HCT116 (cell line): ENCODE measurements at regions not wholly inside any gene's neighbourhood (a gene's known extent, or its start where the extent isn't known, plus 50 kb on each side); places are given as distances from the start of the nearest gene placed in this dataset.

Source experiments
- ATAC-seq: fragments of 200-7000 bp; cut with Tn5 transposase; 2 replicates; pipeline ENCODE4 v1.9.1; 2020; ENCODE audit warnings: mild to moderate bottlenecking, moderate library complexity
- BruUV-seq: library from RNA; stranded (reverse); fragments of 400-500 nt; replicated peaks from 2 replicates; lab custom pipeline; 2021; lab: Mats Ljungman, UMichigan
- CTCF ChIA-PET: fragments of 300-600 bp; sonication (Branson Sonifier 250); formaldehyde crosslinking; loops from one replicate; lab custom pipeline; 2021; ENCODE audit warnings: antibody characterized with exemption; lab: Charles Lee
- POLR2A ChIA-PET: fragments of 300-600, 350-600 bp; sonication (Branson Sonifier 250); formaldehyde crosslinking; loops from one replicate; lab custom pipeline; 2021; ENCODE audit warnings: antibody characterized with exemption; lab: Charles Lee
- RAD21 ChIA-PET, 2 experiments: fragments of 300-600 bp; sonication (Branson Sonifier 250); formaldehyde crosslinking; loops; one replicate each; lab custom pipeline; 2023; ENCODE audit warnings: low total read pairs in 2 of 2; ENCODE audit not compliant: uncharacterized antibody in 2 of 2, unreplicated experiment in 2 of 2, low non-redundant PET in 1 of 2; lab: Charles Lee
- DNase-seq: peaks from one replicate; pipeline ENCODE4 v3.0.0-alpha.2; 2010; ENCODE audit warnings: low read depth, low spot score
- H2AFZ ChIP-seq: fragments of 200-600 bp; shearing (Covaris generic), sonication (generic); 2 replicates; pipeline ENCODE4 v1.6.1; 2017; ENCODE audit warnings: low read depth, mixed run types, mixed read lengths, antibody characterized with exemption, low read length; ENCODE audit not compliant: poor library complexity, severe bottlenecking
- H3K27ac ChIP-seq: 2 replicates; pipeline ENCODE4 v1.5.1; 2012; ENCODE audit warnings: low read depth, low read length
- H3K27me3 ChIP-seq: fragments of 200-600 bp; sonication (generic); 2 replicates; pipeline ENCODE4 v1.6.1; 2016; ENCODE audit warnings: mixed run types, low read length, mixed read lengths; ENCODE audit not compliant: insufficient read depth
- H3K36me3 ChIP-seq, 2 experiments: fragments of 200-500 bp in 1 of 2; fragments of 200-600 bp in 1 of 2; sonication (Bioruptor generic) in 1 of 2; sonication (generic) in 1 of 2; 2 replicates each; pipeline versions ENCODE4 v1.5.1 to v1.6.1; 2014 to 2016; ENCODE audit warnings: low read length in 2 of 2, inconsistent platforms in 1 of 2, mixed read lengths in 1 of 2, mixed run types in 1 of 2; ENCODE audit not compliant: insufficient read depth in 2 of 2, control insufficient read depth in 1 of 2
- H3K4me1 ChIP-seq, 2 experiments: fragments of 200-600 bp in 1 of 2; sonication (generic) in 1 of 2; 2 replicates each; pipeline versions ENCODE4 v1.5.1 to v1.6.1; 2012 to 2017; ENCODE audit warnings: low read length in 2 of 2, inconsistent platforms in 1 of 2, mild to moderate bottlenecking in 1 of 2, mixed read lengths in 1 of 2, mixed run types in 1 of 2, moderate library complexity in 1 of 2; ENCODE audit not compliant: insufficient read depth in 2 of 2, control insufficient read depth in 1 of 2
- H3K4me2 ChIP-seq: fragments of 200-600 bp; sonication (generic); 2 replicates; pipeline ENCODE4 v1.6.1; 2017; ENCODE audit warnings: mixed run types, low read length, mixed read lengths
- H3K4me3 ChIP-seq, 2 experiments: fragments of 200-600 bp in 1 of 2; sonication (generic) in 1 of 2; replicated peaks in 1 of 2; 2 replicates each; pipeline ENCODE4 v1.5.1; 2011 to 2016; ENCODE audit warnings: low read length in 2 of 2, control low read depth in 1 of 2, low read depth in 1 of 2, mild to moderate bottlenecking in 1 of 2, mixed read lengths in 1 of 2, mixed run types in 1 of 2
- H3K79me2 ChIP-seq: fragments of 200-600 bp; sonication (generic); 2 replicates; pipeline ENCODE4 v1.6.1; 2017; ENCODE audit warnings: mild to moderate bottlenecking, mixed run types, low read length, moderate library complexity, mixed read lengths; ENCODE audit not compliant: insufficient read depth
- H3K9ac ChIP-seq: fragments of 200-600 bp; sonication (generic); 2 replicates; pipeline ENCODE4 v1.6.1; 2016; ENCODE audit warnings: low read length, mixed read lengths
- H3K9me2 ChIP-seq: fragments of 200-600 bp; sonication (generic), shearing (Covaris generic); 2 replicates; pipeline ENCODE4 v1.6.1; 2017; ENCODE audit warnings: mixed run types, mild to moderate bottlenecking, moderate library complexity; ENCODE audit not compliant: insufficient read depth
- H3K9me3 ChIP-seq, 2 experiments: fragments of 200-500 bp in 1 of 2; fragments of 200-600 bp in 1 of 2; sonication (Bioruptor generic) in 1 of 2; sonication (generic) in 1 of 2; 2 replicates each; pipeline ENCODE4 v1.6.1; 2014 to 2017; ENCODE audit warnings: low read length in 2 of 2, mixed read lengths in 2 of 2, inconsistent platforms in 1 of 2, low read depth in 1 of 2, mild to moderate bottlenecking in 1 of 2, mixed run types in 1 of 2, moderate library complexity in 1 of 2; ENCODE audit not compliant: control insufficient read depth in 1 of 2, insufficient read depth in 1 of 2
- H4K20me1 ChIP-seq: fragments of 200-600 bp; sonication (generic), shearing (Covaris generic); 2 replicates; pipeline ENCODE4 v1.6.1; 2017; ENCODE audit warnings: mixed run types, mild to moderate bottlenecking, moderate library complexity; ENCODE audit not compliant: insufficient read depth
- CEBPB ChIP-seq: IDR thresholded peaks from 2 replicates; pipeline ENCODE4 v1.6.1; 2012; ENCODE audit warnings: low read depth
- EZH2phosphoT487 ChIP-seq: fragments of 200-600 bp; IDR thresholded peaks from 2 replicates; pipeline ENCODE4 v1.6.1; 2018; ENCODE audit warnings: antibody characterized with exemption, borderline replicate concordance
- SIN3A ChIP-seq: IDR thresholded peaks from 2 replicates; pipeline ENCODE4 v1.6.1; 2012; ENCODE audit warnings: low read depth
- SRF ChIP-seq: IDR thresholded peaks from 2 replicates; pipeline ENCODE4 v1.6.1; 2012; ENCODE audit warnings: low read depth
- intact Hi-C: fragments of 100-400 bp; cut with micrococcal nuclease; formaldehyde crosslinking; loops from 2 replicates; pipeline ENCODE4 v1.10.0; 2022
- TF ChIP-seq, protein P1 (sequence below): IDR thresholded peaks from 2 replicates; pipeline ENCODE4 v1.6.1; 2012
- TF ChIP-seq, protein P2 (sequence below): IDR thresholded peaks from 2 replicates; pipeline ENCODE4 v1.6.1; 2012; ENCODE audit warnings: low read depth
- TF ChIP-seq, protein P3 (sequence below), 3 experiments: fragments of 200-600 bp in 1 of 3; sonication (generic) in 1 of 3; IDR thresholded peaks in 2 of 3; conservative IDR thresholded peaks in 1 of 3; 2 replicates each; pipeline ENCODE4 v1.5.1; 2012 to 2017; ENCODE audit warnings: low read depth in 2 of 3, low read length in 2 of 3, antibody characterized with exemption in 1 of 3, borderline replicate concordance in 1 of 3, control low read depth in 1 of 3, mild to moderate bottlenecking in 1 of 3, mixed read lengths in 1 of 3, mixed run types in 1 of 3, moderate library complexity in 1 of 3; ENCODE audit not compliant: insufficient read depth in 1 of 3

DNA sequence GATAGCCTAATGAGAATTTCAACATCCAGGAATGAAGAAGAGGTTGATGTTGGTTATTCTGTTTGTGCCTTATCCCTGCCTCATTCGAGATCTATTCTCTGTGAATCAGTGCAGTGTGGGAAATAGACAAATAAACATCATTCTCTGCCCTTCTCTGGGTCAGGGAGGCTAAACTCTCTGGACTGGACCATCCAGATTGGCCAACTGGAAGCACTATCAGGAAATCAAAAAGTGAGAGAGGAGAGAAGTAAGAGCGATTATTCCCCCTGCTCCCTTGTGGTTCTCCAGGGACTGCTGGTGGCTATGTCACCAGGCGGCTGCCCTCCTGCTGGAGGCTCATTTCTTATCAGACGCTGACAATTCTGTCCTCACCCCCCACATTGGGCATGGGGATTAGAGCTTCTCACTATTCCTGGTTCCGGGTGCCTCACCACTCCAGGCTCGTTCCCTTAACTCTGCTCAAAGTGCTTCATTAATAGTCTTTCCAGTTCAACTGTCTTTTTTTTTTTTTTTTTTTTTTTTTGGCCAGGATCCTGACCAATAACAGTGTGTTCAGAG is 201.7 kb upstream of the RREB1 start:
- intact Hi-C loops, result no loop called here
- RAD21 ChIA-PET, result interaction anchor here in 1 of 2 experiments (0.6 kb wide), 1 partner anchor 54 kb away, joined by 5 read pairs; no protein-coding TSS in a partner anchor
- H4K20me1 ChIP-seq, result no peaks in the 10 kb centered on the region
- no peaks in the 10 kb centered on the region for H3K36me3 ChIP-seq
- no peak overlapping the region for H3K9ac ChIP-seq
- H2AFZ ChIP-seq, result no peak overlapping the region
- no peak overlapping the region for H3K4me2 ChIP-seq
- peaks cover 0 to 3% of the 10 kb centered on the region in 2 experiments; a peak in 1 of 4 replicates for H3K4me1 ChIP-seq
- no peak overlapping the region for H3K4me3 ChIP-seq
- no peak for ATAC-seq
- DNase-seq, result no peak
- TF ChIP-seq, protein P1, sequence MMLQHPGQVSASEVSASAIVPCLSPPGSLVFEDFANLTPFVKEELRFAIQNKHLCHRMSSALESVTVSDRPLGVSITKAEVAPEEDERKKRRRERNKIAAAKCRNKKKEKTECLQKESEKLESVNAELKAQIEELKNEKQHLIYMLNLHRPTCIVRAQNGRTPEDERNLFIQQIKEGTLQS, result no peak
- TF ChIP-seq SRF (no peak), SIN3A (no peak), CEBPB (no peak), EZH2phosphoT487 (no peak)
- TF ChIP-seq, protein P2, sequence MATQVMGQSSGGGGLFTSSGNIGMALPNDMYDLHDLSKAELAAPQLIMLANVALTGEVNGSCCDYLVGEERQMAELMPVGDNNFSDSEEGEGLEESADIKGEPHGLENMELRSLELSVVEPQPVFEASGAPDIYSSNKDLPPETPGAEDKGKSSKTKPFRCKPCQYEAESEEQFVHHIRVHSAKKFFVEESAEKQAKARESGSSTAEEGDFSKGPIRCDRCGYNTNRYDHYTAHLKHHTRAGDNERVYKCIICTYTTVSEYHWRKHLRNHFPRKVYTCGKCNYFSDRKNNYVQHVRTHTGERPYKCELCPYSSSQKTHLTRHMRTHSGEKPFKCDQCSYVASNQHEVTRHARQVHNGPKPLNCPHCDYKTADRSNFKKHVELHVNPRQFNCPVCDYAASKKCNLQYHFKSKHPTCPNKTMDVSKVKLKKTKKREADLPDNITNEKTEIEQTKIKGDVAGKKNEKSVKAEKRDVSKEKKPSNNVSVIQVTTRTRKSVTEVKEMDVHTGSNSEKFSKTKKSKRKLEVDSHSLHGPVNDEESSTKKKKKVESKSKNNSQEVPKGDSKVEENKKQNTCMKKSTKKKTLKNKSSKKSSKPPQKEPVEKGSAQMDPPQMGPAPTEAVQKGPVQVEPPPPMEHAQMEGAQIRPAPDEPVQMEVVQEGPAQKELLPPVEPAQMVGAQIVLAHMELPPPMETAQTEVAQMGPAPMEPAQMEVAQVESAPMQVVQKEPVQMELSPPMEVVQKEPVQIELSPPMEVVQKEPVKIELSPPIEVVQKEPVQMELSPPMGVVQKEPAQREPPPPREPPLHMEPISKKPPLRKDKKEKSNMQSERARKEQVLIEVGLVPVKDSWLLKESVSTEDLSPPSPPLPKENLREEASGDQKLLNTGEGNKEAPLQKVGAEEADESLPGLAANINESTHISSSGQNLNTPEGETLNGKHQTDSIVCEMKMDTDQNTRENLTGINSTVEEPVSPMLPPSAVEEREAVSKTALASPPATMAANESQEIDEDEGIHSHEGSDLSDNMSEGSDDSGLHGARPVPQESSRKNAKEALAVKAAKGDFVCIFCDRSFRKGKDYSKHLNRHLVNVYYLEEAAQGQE, result no peak
- TF ChIP-seq, protein P3, sequence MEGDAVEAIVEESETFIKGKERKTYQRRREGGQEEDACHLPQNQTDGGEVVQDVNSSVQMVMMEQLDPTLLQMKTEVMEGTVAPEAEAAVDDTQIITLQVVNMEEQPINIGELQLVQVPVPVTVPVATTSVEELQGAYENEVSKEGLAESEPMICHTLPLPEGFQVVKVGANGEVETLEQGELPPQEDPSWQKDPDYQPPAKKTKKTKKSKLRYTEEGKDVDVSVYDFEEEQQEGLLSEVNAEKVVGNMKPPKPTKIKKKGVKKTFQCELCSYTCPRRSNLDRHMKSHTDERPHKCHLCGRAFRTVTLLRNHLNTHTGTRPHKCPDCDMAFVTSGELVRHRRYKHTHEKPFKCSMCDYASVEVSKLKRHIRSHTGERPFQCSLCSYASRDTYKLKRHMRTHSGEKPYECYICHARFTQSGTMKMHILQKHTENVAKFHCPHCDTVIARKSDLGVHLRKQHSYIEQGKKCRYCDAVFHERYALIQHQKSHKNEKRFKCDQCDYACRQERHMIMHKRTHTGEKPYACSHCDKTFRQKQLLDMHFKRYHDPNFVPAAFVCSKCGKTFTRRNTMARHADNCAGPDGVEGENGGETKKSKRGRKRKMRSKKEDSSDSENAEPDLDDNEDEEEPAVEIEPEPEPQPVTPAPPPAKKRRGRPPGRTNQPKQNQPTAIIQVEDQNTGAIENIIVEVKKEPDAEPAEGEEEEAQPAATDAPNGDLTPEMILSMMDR (IDR thresholded peaks at IDR 0.05 in 2 of 3, conservative IDR thresholded peaks at IDR 0.05 in 1 of 3; ENCODE audit: borderline replicate concordance in 1 of 3, insufficient read depth in 1 of 3, low read depth in 2 of 3, low read length in 2 of 3), result no peak
- TF ChIP-seq, all 23 proteins: peak for 0
- Histone ChIP-seq H3K27ac (no peak overlapping the region), H3K9me3 (no peaks in the 10 kb centered on the region), H3K79me2 (no peaks in the 10 kb centered on the region), H3K9me2 (no peaks in the 10 kb centered on the region), H3K27me3 (no peaks in the 10 kb centered on the region)
- BruUV-seq, result no TSS peak
- ChIA-PET POLR2A (no interaction called here), CTCF (no interaction called here)
